GM23338 (cell line): ENCODE measurements at regions not wholly inside any gene's neighbourhood (a gene's known extent, or its start where the extent isn't known, plus 50 kb on each side); places are given as distances from the start of the nearest gene placed in this dataset.

Experiments used
- ATAC-seq: fragments of 200-7000 bp; cut with Tn5 transposase; 3 replicates; pipeline ENCODE4 v1.9.1; 2020
- DNase-seq: peaks from one replicate; pipeline ENCODE4 v3.0.0-alpha.2; 2015; ENCODE audit warnings: low spot score
- H2AFZ ChIP-seq: fragments of 200-600 bp; sonication (generic); 2 replicates; pipeline ENCODE4 v1.8.0; 2016; ENCODE audit warnings: antibody characterized with exemption, mild to moderate bottlenecking, moderate library complexity
- H3F3A ChIP-seq: fragments of 200-600 bp; sonication (generic); replicated peaks from 2 replicates; pipeline ENCODE4 v1.8.0; 2017; ENCODE audit warnings: antibody characterized with exemption, mixed run types, low read depth
- H3K27ac ChIP-seq: fragments of 200-600 bp; sonication (generic); 2 replicates; pipeline ENCODE4 v1.6.1; 2016; ENCODE audit warnings: low read depth
- H3K27me3 ChIP-seq: fragments of 200-600 bp; sonication (generic); 2 replicates; pipeline ENCODE4 v1.8.0; 2016; ENCODE audit warnings: mild to moderate bottlenecking, mixed run types, moderate library complexity; ENCODE audit not compliant: insufficient read depth
- H3K36me3 ChIP-seq: fragments of 200-600 bp; sonication (generic); 2 replicates; pipeline ENCODE4 v1.8.0; 2016; ENCODE audit warnings: mild to moderate bottlenecking; ENCODE audit not compliant: insufficient read depth
- H3K4me1 ChIP-seq: fragments of 200-600 bp; sonication (generic); 2 replicates; pipeline ENCODE4 v1.8.0; 2016; ENCODE audit warnings: mild to moderate bottlenecking, moderate library complexity; ENCODE audit not compliant: insufficient read depth
- H3K4me2 ChIP-seq: fragments of 200-600 bp; sonication (generic); 2 replicates; pipeline ENCODE4 v1.7.1; 2017; ENCODE audit warnings: mixed run types
- H3K4me3 ChIP-seq: fragments of 200-600 bp; sonication (generic); 2 replicates; pipeline ENCODE4 v1.6.1; 2016; ENCODE audit warnings: mixed run types
- H3K79me2 ChIP-seq: fragments of 200-600 bp; sonication (generic); replicated peaks from 2 replicates; pipeline ENCODE4 v1.8.0; 2017; ENCODE audit warnings: mild to moderate bottlenecking; ENCODE audit not compliant: insufficient read depth
- H3K9me2 ChIP-seq: fragments of 200-600 bp; sonication (generic); 2 replicates; pipeline ENCODE4 v1.8.0; 2017; ENCODE audit not compliant: insufficient read depth
- H4K20me1 ChIP-seq: fragments of 200-600 bp; sonication (generic); replicated peaks from 2 replicates; pipeline ENCODE4 v1.8.0; 2017; ENCODE audit warnings: mild to moderate bottlenecking; ENCODE audit not compliant: insufficient read depth
- H3K27ac Mint-ChIP-seq: 2 replicates; pipeline ENCODE4 v1.8.0; 2020; ENCODE audit warnings: inconsistent platforms, mild to moderate bottlenecking, moderate library complexity, mixed read lengths
- H3K27me3 Mint-ChIP-seq: 3 replicates; pipeline ENCODE4 v1.8.0; 2022; ENCODE audit warnings: low read depth, mild to moderate bottlenecking, moderate library complexity, mixed read lengths, inconsistent platforms; ENCODE audit not compliant: insufficient read depth, poor library complexity
- H3K36me3 Mint-ChIP-seq: 3 replicates; pipeline ENCODE4 v1.8.0; 2021; ENCODE audit warnings: low read depth, mild to moderate bottlenecking, inconsistent platforms, moderate library complexity, mixed read lengths
- H3K4me1 Mint-ChIP-seq: 3 replicates; pipeline ENCODE4 v1.8.0; 2020; ENCODE audit warnings: mild to moderate bottlenecking, inconsistent platforms, mixed read lengths
- H3K4me3 Mint-ChIP-seq: 3 replicates; pipeline ENCODE4 v1.8.0; 2021; ENCODE audit warnings: moderate library complexity, mild to moderate bottlenecking, inconsistent platforms, mixed read lengths
- H3K9me3 Mint-ChIP-seq: 3 replicates; pipeline ENCODE4 v1.8.0; 2020; ENCODE audit warnings: moderate library complexity, mild to moderate bottlenecking, inconsistent platforms, mixed read lengths
- CREB1 ChIP-seq: fragments of 250-450 bp; sonication (Bioruptor Pico); IDR thresholded peaks from 2 replicates; pipeline ENCODE4 v1.5.0; 2020; ENCODE audit warnings: low read depth, mild to moderate bottlenecking, moderate library complexity
- CTCF ChIP-seq, 2 experiments: fragments of 200-600 bp in 1 of 2; sonication (generic) in 1 of 2; conservative IDR thresholded peaks; 2 replicates each; pipeline versions ENCODE4 v1.5.1 to v1.6.1; 2016 to 2017; ENCODE audit warnings: antibody characterized with exemption in 2 of 2, low read depth in 2 of 2, mild to moderate bottlenecking in 2 of 2, moderate library complexity in 1 of 2
- ETS1 ChIP-seq: IDR thresholded peaks from 2 replicates; pipeline ENCODE4 v1.6.1; 2016; ENCODE audit warnings: antibody characterized with exemption
- EZH2 ChIP-seq: fragments of 200-600 bp; sonication (generic); IDR thresholded peaks from one replicate; pipeline ENCODE4 v1.8.0; 2017; ENCODE audit warnings: antibody characterized with exemption, mild to moderate bottlenecking, low read depth; ENCODE audit not compliant: unreplicated experiment
- EZH2phosphoT487 ChIP-seq: fragments of 200-600 bp; sonication (generic); IDR thresholded peaks from one replicate; pipeline ENCODE4 v1.8.1; 2018; ENCODE audit warnings: antibody characterized with exemption; ENCODE audit not compliant: unreplicated experiment
- JUNB ChIP-seq: IDR thresholded peaks from one replicate; pipeline ENCODE4 v1.6.1; 2016; ENCODE audit warnings: antibody characterized with exemption; ENCODE audit not compliant: unreplicated experiment
- NANOG ChIP-seq: IDR thresholded peaks from 2 replicates; pipeline ENCODE4 v1.6.1; 2016; ENCODE audit warnings: antibody characterized with exemption, borderline replicate concordance
- POLR2AphosphoS5 ChIP-seq: IDR thresholded peaks from 2 replicates; pipeline ENCODE4 v1.6.1; 2016; ENCODE audit warnings: antibody characterized with exemption, low read depth
- REST ChIP-seq: IDR thresholded peaks from one replicate; pipeline ENCODE4 v1.6.1; 2018; ENCODE audit warnings: antibody characterized with exemption; ENCODE audit not compliant: unreplicated experiment
- STAT1 ChIP-seq: IDR thresholded peaks from one replicate; pipeline ENCODE4 v1.6.1; 2016; ENCODE audit warnings: antibody characterized with exemption; ENCODE audit not compliant: unreplicated experiment
- ZNF114 ChIP-seq: fragments of 250-450 bp; sonication (Bioruptor Pico); IDR thresholded peaks from 2 replicates; pipeline ENCODE4 v1.5.0; 2020; ENCODE audit warnings: mild to moderate bottlenecking, moderate library complexity
- ZNF331 ChIP-seq: fragments of 250-450 bp; sonication (Bioruptor Pico); IDR thresholded peaks from 2 replicates; pipeline ENCODE4 v1.5.0; 2020; ENCODE audit warnings: low read depth, mild to moderate bottlenecking, moderate library complexity
- ZNF462 ChIP-seq: fragments of 250-450 bp; sonication (Bioruptor Pico); IDR thresholded peaks from 2 replicates; pipeline ENCODE4 v1.5.0; 2020; ENCODE audit warnings: mild to moderate bottlenecking, moderate library complexity

DNA sequence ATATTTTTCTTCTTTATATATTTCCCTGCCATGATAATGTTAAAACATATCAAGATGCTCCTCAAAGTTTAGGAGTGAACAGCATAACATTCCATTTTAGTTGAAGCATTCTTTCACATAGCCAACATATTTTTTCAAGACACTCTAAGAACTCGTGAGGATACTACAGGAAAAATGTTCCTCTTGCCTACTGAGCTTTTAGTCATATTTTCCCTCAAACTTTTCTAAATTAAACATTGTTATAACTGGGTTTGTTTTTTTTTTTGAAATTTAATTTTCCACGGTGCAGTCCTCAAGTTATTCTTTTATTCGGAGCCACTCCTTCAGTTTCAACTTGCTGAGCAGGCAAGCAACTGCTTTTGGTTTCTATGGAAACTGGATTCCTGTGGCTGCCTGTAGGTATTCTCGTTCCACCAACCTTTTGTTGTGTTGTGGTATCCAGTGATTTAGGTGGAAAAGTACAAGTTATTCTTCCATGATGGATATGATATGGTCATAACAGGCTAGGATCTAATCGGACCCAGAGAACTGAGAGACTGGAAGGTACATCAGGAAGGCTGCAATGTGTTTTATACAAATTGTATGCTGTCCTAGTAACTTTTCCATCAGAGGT lies 248.0 kb downstream of the TRIML1 start:
- Histone ChIP-seq H3K4me3 (no peak overlapping the region), H4K20me1 (no peaks in the 10 kb centered on the region), H3K4me1 (no peaks in the 10 kb centered on the region), H3K9me2 (no peaks in the 10 kb centered on the region), H3K36me3 (peaks cover 7% of the 10 kb centered on the region; the same call in 1 of the 2 replicates), H3K79me2 (no peaks in the 10 kb centered on the region), H2AFZ (no peak overlapping the region), H3K27ac (no peak overlapping the region), H3K27me3 (no peaks in the 10 kb centered on the region), H3F3A (no peaks in the 10 kb centered on the region), H3K4me2 (no peak overlapping the region)
- Mint-ChIP-seq H3K27me3 (peaks cover 5% of the 10 kb centered on the region), H3K4me3 (no peak overlapping the region), H3K27ac (peak overlapping the region; percentile 39; the same call in 1 of the 2 replicates), H3K36me3 (peaks cover 41% of the 10 kb centered on the region), H3K9me3 (peaks cover 44% of the 10 kb centered on the region), H3K4me1 (peaks cover 10% of the 10 kb centered on the region)
- DNase-seq (peak; percentile 55), ATAC-seq (peak; percentile 48)
- TF ChIP-seq ZNF331 (CRISPR knock-in tag) (no peak), STAT1 (no peak), POLR2AphosphoS5 (no peak), NANOG (no peak), ETS1 (no peak), CTCF (conservative IDR thresholded peaks at IDR 0.05; ENCODE audit: low read depth in 2 of 2) (no peak), ZNF114 (CRISPR knock-in tag) (no peak), CREB1 (CRISPR knock-in tag) (no peak), EZH2 (no peak), EZH2phosphoT487 (no peak), ZNF462 (CRISPR knock-in tag) (no peak), JUNB (no peak), REST (no peak)
